ENCODE measurements at regions not wholly inside any gene's neighbourhood (a gene's known extent, or its start where the extent isn't known, plus 50 kb on each side); places are given as distances from the start of the nearest gene placed in this dataset.

DNA sequence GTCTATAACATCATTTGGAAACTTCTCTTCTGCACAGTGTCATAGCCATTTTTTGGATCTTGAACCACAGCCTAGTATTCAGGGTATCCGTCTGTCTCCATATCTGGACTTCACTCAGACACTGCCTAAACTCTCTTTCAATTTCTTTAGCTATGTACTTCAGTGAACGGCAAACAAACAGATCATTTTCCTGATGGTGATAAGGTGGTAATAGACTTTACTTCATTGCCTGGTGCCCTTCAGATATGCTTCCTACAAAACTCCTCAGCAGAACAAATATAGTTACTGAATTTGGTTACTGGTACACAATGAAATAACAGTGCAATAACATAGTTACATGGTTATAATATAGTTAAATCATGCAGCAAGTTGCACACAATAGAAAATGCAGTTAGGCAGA is 348.2 kb downstream of the ZSWIM6 start:
- Mint-ChIP-seq H3K9me3 (ENCODE audit: unreplicated experiment) (no peaks in the 10 kb centered on the region), H3K36me3 (ENCODE audit: low read depth, unreplicated experiment) (no peaks in the 10 kb centered on the region), H3K27ac (ENCODE audit: unreplicated experiment) (no peak overlapping the region), H3K4me1 (ENCODE audit: unreplicated experiment) (peaks cover 5% of the 10 kb centered on the region), H3K27me3 (ENCODE audit: unreplicated experiment) (no peaks in the 10 kb centered on the region), H3K4me3 (ENCODE audit: unreplicated experiment) (no peak overlapping the region)
- no peak for DNase-seq (ENCODE audit: low spot score)
- TF ChIP-seq, protein P1, sequence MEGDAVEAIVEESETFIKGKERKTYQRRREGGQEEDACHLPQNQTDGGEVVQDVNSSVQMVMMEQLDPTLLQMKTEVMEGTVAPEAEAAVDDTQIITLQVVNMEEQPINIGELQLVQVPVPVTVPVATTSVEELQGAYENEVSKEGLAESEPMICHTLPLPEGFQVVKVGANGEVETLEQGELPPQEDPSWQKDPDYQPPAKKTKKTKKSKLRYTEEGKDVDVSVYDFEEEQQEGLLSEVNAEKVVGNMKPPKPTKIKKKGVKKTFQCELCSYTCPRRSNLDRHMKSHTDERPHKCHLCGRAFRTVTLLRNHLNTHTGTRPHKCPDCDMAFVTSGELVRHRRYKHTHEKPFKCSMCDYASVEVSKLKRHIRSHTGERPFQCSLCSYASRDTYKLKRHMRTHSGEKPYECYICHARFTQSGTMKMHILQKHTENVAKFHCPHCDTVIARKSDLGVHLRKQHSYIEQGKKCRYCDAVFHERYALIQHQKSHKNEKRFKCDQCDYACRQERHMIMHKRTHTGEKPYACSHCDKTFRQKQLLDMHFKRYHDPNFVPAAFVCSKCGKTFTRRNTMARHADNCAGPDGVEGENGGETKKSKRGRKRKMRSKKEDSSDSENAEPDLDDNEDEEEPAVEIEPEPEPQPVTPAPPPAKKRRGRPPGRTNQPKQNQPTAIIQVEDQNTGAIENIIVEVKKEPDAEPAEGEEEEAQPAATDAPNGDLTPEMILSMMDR (IDR thresholded peaks at IDR 0.05; ENCODE audit: unreplicated experiment), result no peak

DNA sequence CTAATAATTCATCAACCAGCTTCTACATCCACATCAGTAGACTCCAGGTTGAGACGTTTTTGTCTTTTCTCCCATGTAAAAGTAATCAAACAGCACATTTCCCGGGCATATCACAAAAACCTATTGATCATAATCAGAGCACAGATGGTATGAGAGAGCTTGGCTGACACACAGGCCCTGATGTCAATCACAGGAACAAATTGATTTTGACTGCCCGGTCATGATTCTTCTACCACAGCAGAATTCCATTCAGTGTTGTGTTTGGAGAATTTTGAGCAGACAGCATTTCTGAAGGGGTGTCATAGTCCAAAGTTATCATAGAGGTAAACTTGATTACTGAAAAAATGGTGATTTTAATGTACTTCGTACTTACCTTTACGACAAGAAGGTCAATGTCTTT is 351.1 kb downstream of the ZSWIM6 start:
- Mint-ChIP-seq H3K36me3 (ENCODE audit: low read depth, unreplicated experiment) (no peaks in the 10 kb centered on the region), H3K27me3 (ENCODE audit: unreplicated experiment) (peaks cover 3% of the 10 kb centered on the region), H3K27ac (ENCODE audit: unreplicated experiment) (no peak overlapping the region), H3K4me3 (ENCODE audit: unreplicated experiment) (no peak overlapping the region), H3K9me3 (ENCODE audit: unreplicated experiment) (no peaks in the 10 kb centered on the region), H3K4me1 (ENCODE audit: unreplicated experiment) (peaks cover 12% of the 10 kb centered on the region)
- no peak for DNase-seq (ENCODE audit: low spot score)
- TF ChIP-seq, protein P1 (IDR thresholded peaks at IDR 0.05; ENCODE audit: unreplicated experiment), result no peak

DNA sequence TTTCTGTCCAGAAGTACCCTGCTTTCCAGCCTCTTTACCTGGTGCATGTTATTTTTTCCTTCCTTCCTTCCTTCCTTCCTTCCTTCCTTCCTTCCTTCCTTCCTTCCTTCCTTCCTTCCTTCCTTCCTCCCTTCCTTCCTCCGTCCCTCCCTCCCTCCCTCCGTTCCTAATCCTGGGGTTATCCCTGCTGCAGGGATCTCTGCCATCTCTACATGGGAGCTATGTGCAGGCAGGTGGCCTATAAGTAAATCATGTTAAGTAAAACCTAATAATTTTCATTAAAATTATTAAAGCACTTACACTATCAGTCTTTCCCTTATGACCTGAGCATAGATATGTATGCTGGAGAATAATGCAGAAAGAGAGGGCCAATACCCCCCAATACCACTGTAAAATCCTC is 351.9 kb downstream of the ZSWIM6 start:
- H3K27ac Mint-ChIP-seq (ENCODE audit: unreplicated experiment), result no peak overlapping the region
- H3K36me3 Mint-ChIP-seq (ENCODE audit: low read depth, unreplicated experiment), result no peaks in the 10 kb centered on the region
- H3K4me1 Mint-ChIP-seq (ENCODE audit: unreplicated experiment), result peaks cover 12% of the 10 kb centered on the region
- no peak overlapping the region for H3K4me3 Mint-ChIP-seq (ENCODE audit: unreplicated experiment)
- H3K27me3 Mint-ChIP-seq (ENCODE audit: unreplicated experiment), result peaks cover 3% of the 10 kb centered on the region
- no peaks in the 10 kb centered on the region for H3K9me3 Mint-ChIP-seq (ENCODE audit: unreplicated experiment)
- TF ChIP-seq, protein P1 (IDR thresholded peaks at IDR 0.05; ENCODE audit: unreplicated experiment), result no peak
- DNase-seq (ENCODE audit: low spot score), result no peak

DNA sequence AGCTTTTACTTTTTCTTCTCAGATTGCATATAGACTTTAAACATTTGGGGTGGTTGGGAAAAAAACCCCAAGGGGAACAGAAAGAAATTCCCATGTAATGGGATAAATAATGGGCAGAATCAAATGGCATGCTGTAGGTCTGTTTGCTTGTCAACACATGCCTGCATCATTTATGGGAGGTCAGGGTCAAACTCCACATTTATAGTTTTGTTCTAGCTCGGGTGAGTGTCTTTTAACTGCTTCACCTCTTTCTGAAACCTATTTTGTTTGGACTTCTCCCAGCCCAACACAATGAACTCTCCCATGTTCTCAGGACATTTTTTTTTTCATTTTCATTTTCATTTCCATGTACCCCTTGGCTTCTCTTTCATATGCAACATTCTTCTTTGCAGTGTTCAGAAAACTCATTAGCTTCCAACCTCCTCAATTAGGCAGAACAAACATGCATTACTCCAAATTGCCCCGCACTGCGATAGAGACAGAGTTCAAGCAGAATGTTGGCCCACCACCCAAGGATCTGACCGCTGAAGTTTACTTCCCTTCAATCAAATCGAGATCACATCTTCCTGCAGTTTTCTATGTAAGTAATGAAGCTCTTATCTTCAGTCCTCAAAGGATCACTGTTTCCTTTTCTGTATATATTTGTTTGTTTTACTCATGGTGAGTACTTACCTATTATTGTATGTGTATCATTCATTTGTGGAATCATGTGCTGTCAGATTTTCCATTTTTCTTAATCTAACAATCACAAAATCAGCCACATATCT is 354.6 kb downstream of the ZSWIM6 start:
- peaks cover 7% of the 10 kb centered on the region for H3K4me1 Mint-ChIP-seq (ENCODE audit: unreplicated experiment)
- H3K27ac Mint-ChIP-seq (ENCODE audit: unreplicated experiment), result no peak overlapping the region

DNA sequence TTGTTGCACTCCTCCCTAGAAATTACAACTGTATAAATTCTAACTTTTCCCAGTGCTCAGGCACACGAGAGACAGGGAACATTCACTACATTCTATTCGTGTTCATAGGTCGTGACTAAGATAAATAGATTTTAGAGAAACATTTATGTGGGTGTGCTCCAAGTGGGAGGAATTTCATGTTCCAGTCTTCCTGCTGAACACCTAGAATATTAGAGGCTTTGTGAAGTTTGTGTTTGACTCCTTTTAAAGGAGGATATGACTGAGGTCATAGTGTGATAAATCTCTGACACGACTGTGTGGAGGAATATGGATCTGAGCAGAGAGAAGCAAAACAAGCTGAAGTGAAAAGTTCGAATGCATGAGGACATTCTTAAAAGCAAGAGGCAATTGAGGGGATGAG is 355.3 kb downstream of the ZSWIM6 start:
- Mint-ChIP-seq H3K4me1 (ENCODE audit: unreplicated experiment) (peaks cover 7% of the 10 kb centered on the region), H3K27ac (ENCODE audit: unreplicated experiment) (no peak overlapping the region)
- no peak for DNase-seq (ENCODE audit: low spot score)

More for the DNA sequence above, 354.6 kb downstream of the ZSWIM6 start:
- Mint-ChIP-seq H3K9me3 (ENCODE audit: unreplicated experiment) (no peaks in the 10 kb centered on the region), H3K27me3 (ENCODE audit: unreplicated experiment) (peaks cover 3% of the 10 kb centered on the region), H3K4me3 (ENCODE audit: unreplicated experiment) (no peak overlapping the region), H3K36me3 (ENCODE audit: low read depth, unreplicated experiment) (no peaks in the 10 kb centered on the region)
- no peak for DNase-seq (ENCODE audit: low spot score)
- TF ChIP-seq, protein P1 (IDR thresholded peaks at IDR 0.05; ENCODE audit: unreplicated experiment), result no peak

More for the DNA sequence above, 355.3 kb downstream of the ZSWIM6 start:
- Mint-ChIP-seq H3K36me3 (ENCODE audit: low read depth, unreplicated experiment) (no peaks in the 10 kb centered on the region), H3K27me3 (ENCODE audit: unreplicated experiment) (peaks cover 3% of the 10 kb centered on the region), H3K9me3 (ENCODE audit: unreplicated experiment) (no peaks in the 10 kb centered on the region), H3K4me3 (ENCODE audit: unreplicated experiment) (no peak overlapping the region)
- TF ChIP-seq, protein P1 (IDR thresholded peaks at IDR 0.05; ENCODE audit: unreplicated experiment), result no peak
